Caki2 (cell line): ENCODE measurements at regions not wholly inside any gene's neighbourhood (a gene's known extent, or its start where the extent isn't known, plus 50 kb on each side); places are given as distances from the start of the nearest gene placed in this dataset.
"Not testable (repeated sequence)": the region's sequence is repeated elsewhere in the genome, so short reads cannot be mapped to it uniquely, and the experiment has no call there.

Source experiments
- DNase-seq: peaks from one replicate; pipeline ENCODE4 v3.0.0-alpha.2; 2015; ENCODE audit warnings: low read depth
- in situ Hi-C: cut with HindIII; loops from 2 replicates; pipeline ENCODE4 v1.10.0; 2016; ENCODE audit warnings: low sequenced_read_pairs, low pct_unique_long_range_greater_than_20kb, mixed read lengths

- in situ Hi-C loops = no loop called here
- no peak for DNase-seq
These were observed 87.5 kb downstream of the RGS2 start for GRCh38 chr1:192896376-192896775.

DNA sequence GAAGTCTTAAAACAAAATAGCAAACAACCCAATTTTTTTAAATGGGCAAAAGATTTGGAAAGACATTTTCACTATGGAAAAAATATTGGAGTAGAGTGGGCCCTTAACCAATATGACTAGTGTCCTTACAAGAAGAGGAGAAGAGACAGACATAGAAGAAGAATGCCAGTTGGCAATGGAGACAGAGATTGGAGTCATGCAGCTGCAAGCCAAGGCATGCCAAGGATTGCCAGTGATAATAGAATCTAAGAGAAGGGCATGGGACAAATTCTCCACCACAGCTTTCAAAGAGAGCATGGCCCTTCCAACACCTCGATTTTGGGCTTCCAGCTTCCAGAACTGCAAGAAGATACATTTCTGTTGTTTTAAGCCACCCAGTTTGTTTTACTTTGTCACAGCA is 92.7 kb downstream of the RGS2 start:
- in situ Hi-C loops = no loop called here
- no peak for DNase-seq

- DNase-seq = no peak
- in situ Hi-C loops = no loop called here
These were observed 94.3 kb downstream of the RGS2 start for GRCh38 chr1:192903142-192903541.

DNA sequence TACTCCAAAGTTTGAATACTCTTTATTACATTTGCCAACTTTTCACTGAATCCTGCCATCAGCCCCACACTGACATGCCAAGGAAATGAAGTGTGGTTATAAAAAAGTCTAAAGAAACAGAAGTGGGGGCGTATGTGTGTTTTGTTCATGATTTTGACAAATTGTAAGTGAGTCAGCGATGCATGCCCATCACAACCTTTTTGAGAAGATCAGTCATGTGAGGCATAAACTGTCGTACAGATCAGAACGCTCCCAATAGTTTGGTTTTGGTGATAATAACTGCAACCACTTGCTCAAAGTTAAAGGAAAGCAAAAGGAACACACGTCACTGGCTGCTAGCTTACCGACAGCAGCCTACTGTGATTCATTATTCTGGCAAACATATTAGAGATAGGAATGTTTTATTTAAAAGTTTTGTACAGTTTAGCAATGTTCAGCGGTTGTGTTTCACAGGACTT is 95.6 kb downstream of the RGS2 start:
- no peak for DNase-seq
- in situ Hi-C loops = no loop called here

DNA sequence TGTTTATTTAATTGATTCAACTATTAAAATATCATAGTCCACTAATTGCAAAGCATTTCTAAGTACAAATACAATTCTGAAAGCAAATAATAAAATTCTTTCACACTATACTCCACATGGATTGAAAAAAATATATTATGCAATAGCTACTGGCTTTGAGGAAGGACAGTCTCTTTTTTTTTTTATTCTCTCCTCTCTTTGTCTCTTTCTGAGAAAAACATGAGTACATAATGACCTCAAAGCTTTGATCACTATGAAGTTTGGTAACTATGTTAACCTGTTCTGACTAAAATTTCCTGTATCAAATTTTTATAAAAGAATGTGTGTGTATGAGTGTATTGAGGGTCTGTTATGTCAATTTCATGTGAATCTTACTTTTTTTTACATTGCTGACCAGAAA is 96.2 kb downstream of the RGS2 start:
- in situ Hi-C loops = no loop called here
- no peak for DNase-seq

GRCh38 chr1:192906334-192906733 is 97.5 kb downstream of the RGS2 start:
- in situ Hi-C loops = no loop called here
- no peak for DNase-seq

DNA sequence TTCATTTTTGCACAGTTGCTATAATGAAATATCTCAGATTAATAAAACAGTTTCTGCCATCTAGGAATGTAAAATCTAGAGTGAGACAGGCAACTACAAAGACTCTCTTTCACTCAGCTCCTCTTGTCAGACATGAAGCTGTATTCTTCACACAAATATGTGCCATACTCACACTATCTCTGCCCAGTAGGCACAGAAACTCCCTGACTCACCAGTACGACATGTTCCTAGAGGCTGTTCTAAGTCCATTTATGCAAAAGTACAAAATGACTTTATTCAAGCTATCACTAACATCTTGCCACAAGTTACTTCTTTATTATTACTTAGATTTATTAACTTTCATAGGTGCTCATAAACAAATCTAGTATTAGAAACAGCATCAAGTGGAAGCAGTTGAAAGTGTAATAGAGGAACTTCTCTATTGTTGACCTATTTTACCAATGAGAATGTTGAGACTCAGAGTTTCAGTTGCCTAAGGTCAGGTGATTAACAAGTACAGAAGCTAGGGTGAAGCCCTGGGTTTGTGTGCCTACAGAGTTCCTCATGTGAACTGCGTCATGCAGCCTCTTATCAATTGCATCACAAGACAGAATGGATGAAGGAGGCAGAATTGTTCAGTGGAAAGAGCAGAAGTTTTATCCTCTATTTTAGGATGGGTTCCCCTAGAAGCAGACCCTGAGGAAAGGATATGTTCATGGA is 98.9 kb downstream of the RGS2 start:
- DNase-seq = no peak
- in situ Hi-C loops = no loop called here

- DNase-seq, in situ Hi-C loops: not testable (repeated sequence)
These were observed 103.2 kb downstream of the RGS2 start for GRCh38 chr1:192911896-192912656.

DNA sequence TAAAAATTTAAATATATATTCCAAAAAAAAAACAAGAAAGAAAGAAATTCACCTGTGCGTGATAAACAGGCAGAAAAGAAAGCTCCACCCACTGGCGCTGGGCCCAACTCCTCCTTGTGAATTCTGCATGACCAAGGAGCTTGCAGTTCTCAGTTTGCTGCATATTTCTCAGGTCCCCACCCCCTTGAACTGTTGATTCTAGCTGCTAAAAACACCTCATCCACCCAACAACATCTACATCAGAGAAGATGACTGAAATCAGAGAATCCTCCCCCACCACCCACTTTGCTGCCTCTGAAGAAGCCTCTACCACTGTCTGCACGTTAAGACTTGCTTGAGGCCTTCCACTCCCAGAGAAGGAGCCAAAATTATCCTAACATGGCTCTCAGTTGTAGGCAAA is 104.8 kb downstream of the RGS2 start:
- peak; percentile 6 for DNase-seq
- in situ Hi-C loops = no loop called here

DNA sequence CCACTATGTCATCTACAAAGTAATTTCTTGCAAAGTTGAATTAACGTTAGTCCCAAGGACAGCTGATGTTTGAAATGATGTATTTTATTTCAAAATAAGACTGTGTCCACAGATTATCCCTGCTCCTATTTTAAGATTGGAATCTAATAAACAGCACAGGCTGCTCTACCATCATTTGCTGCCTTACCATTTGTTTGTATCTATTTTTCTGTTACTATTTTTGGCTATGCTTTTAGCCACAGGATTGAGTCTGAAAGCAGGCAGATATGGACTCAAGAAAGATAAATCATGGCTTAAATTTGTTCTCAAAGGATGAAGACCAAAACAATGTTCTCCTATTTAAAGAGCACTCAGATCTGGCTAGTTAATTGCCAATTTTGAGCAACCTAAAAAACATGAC is 105.3 kb downstream of the RGS2 start:
- in situ Hi-C loops = no loop called here
- DNase-seq = no peak

DNA sequence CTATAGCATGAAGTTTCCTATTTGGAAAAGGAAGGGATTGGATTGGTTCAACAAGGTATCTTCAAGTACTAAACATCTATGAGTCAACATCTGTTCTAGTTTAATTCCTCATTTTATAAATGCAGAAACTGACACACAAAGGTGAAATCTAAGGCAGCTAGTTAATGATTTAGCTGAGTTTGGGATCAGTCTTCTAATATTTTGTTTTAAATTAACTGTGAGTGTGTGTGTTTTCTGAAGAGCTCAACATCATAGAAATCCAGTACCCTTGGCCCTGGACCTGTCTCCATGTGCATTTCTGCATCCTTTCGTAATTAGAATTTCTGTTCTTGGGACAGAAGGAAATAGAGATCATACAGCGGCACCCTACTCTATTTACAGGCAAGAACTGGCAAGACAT is 105.9 kb downstream of the RGS2 start:
- in situ Hi-C loops = no loop called here
- peak; percentile 55 for DNase-seq

DNA sequence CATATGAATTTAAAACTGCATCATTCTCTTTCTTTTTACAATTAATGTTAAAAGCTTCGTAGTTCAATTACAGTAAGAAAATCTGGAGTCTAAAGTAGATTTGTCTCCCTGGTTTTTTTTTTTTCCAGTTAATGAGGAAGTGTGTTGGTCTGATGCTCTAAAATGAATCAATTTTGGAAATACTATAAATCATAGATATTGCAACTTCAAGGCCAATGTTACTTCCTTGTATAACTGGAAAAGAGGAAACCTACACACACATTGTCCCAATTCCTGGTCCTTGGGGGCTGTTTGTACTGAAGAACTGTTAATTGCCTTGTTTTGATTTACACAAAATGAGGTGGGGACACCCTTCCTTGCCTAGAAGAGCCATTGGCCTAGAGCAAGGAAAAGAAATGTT is 107.2 kb downstream of the RGS2 start:
- in situ Hi-C loops = no loop called here
- no peak for DNase-seq

DNA sequence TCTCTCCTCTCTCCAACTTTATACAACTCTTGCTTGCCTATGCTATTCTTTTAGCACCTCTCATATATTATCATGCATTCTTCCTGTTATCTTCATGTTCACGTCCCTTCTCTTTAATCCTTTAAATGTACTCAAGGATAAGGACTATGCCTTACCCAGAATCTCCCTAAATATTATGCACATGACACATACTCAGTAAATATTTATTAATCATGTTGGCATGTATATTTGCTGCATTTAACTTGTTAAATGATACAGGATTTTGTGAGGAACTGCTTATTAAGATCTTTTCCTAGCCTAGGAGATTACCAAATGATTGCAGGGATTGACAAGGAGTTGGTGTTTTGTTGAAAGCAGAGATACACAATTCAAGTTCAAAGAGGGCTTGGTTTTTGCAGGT is 109.4 kb downstream of the RGS2 start:
- in situ Hi-C loops = no loop called here

GRCh38 chr1:192920412-192920811 is 111.6 kb downstream of the RGS2 start:
- in situ Hi-C loops = no loop called here

More for the DNA sequence above, 109.4 kb downstream of the RGS2 start:
- no peak for DNase-seq

DNA sequence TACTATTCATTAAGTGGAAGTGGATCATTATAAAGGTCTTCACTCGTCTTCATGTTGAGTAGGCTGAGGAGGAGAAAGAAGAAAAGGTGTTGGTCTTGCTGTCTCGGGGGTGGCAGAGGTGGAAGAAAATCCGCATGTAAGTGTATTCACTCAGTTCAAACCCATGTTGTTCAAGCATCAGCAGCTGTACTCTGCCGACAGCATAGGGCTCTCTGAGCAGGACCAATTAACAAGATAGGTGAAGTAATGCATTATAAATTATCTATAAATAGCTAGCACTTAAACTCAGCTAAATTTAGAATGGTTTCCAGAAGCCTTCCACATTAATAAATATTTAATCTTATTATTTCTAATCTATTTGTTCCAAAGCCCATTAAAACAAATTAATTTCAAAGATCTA is 116.8 kb downstream of the RGS2 start:
- in situ Hi-C loops = no loop called here
- no peak for DNase-seq

More at GRCh38 chr1:192920412-192920811, 111.6 kb downstream of the RGS2 start:
- no peak for DNase-seq

DNA sequence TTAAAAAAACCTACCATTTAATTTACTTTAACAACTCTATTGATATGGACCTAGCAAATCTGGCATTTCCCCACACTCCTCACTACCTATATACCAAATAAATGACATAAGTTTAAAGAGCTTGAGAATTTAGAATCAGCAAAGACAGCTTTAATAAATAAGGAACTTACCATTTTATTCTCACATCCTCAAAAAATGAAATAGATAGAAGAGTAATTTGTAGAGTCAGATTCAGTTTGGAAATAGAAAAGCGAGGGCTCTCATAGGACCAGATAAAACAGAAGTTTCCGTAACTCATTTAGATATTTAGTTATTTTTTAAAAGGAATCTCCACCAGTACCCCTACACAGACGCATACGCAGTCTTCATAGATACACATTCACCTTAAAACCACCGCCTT is 117.9 kb downstream of the RGS2 start:
- DNase-seq = no peak
- in situ Hi-C loops = no loop called here

DNA sequence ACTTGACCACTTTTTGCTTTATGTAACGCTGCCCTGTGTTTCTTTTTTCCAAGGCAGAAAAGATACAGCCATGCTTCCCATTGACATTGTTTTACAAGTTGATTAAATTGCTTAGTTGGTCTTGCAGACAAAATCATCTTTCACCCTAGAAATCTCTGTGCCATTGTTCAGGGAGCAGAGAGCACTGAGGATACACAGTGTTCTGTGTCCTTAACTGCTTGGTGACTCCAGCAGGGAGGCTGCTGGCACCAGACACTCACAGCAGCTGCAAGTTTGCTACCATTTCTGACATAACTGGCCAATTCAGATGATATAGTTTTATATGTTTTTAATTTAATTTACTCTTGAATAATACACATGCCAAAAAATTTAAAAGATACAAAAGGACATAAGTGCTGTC is 118.7 kb downstream of the RGS2 start:
- in situ Hi-C loops = no loop called here
- DNase-seq = no peak

DNA sequence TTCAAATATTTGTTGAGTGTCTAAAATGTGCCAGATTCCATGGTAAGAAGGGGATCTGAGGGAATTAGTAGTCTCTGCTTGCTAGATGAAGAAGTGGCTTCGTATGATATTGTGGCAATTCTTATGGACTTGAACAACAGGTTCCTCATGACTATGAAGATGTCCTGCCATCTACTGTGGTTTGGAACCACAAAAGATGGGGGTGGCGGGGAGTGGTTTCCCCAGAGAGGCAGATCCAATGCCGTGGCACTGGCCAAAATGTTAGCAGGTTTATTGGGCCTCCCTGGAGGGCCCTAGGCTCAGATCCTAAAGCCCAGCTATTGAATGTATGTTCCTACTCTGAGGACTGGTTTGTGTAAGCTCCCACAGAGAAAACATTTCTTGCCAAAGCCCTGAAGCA is 120.8 kb downstream of the RGS2 start:
- in situ Hi-C loops = no loop called here
- DNase-seq = no peak

GRCh38 chr1:192933744-192934143 is 124.9 kb downstream of the RGS2 start:
- in situ Hi-C loops = no loop called here
- DNase-seq = no peak
